NCI-H2196 (cell line): ENCODE measurements at regions not wholly inside any gene's neighbourhood (a gene's known extent, or its start where the extent isn't known, plus 50 kb on each side); places are given as distances from the start of the nearest gene placed in this dataset.

Source experiments
- DNase-seq: peaks from one replicate; lab custom pipeline; 2025; ENCODE audit not compliant: unreplicated experiment; lab: John Stamatoyannopoulos, UW

DNA sequence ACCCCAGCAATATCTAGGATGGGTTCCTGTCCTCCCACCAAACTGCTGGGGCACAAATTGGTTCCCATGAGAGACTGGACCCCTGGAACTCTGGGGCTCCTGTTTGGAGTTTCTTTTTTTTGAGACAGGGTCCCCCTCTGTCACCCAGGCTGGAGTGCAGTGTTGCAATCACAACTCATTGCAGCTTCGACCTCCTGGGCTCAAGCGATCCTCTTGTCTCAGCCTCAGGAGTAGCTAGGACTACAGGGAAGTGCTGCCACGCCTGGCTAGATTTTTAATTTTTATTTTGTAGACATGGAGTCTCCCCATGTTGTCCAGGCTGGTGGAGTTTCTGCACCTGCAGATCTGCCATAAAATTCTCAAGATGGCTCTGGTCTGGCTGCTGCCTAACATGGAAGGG is 56.3 kb upstream of the BRD7 start:
- no peak for DNase-seq

DNA sequence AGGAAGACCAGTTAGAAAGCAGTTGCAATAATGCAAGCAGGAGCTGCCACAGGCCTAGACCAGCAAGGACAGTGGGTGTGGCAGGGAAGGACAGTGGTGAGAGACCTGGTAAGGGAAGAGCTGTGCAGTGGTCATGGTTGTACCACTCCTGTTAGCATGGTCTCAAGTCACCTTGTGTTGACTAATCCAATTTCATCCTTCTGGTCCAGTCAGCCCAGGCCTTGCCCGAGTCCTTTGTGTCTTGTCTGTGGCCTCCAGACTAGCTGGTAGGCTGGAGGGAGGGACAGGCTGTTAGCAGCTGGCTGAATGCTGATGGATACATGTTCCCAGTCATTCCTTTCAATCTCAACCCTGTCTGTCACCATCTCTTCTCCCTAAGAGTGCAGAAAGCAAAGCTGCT is 54.1 kb upstream of the BRD7 start:
- no peak for DNase-seq

DNA sequence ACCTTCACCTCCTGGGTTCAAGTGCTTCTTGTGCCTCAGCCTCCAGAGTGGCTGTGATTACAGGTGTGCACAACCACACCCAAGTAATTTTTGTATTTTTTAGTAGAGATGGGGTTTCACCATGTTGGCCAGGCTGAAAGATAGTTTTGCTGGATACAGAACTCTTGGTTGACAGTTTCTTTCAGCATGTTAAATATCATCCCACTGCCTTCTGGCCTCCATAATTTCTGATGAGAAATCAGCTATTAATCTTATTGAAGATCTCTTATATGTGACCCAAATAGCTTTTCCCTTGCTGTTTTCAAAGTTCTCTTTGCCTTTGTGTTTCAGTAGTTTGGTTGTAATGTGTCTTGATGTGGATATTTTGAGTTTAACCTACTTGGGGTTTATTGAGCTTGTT is 50.3 kb upstream of the BRD7 start:
- no peak for DNase-seq
